HEK293T (cell line): ENCODE measurements at regions not wholly inside any gene's neighbourhood (a gene's known extent, or its start where the extent isn't known, plus 50 kb on each side); places are given as distances from the start of the nearest gene placed in this dataset.

ENCODE experiments used
- CTCF ChIA-PET: fragments of 350-600 bp; formaldehyde crosslinking; extraction: SDS; loops from one replicate; lab custom pipeline; 2021; ENCODE audit warnings: antibody characterized with exemption, inconsistent platforms; lab: Yijun Ruan, JAX
- POLR2A ChIA-PET: fragments of 350-600 bp; formaldehyde crosslinking; extraction: SDS; loops from one replicate; lab custom pipeline; 2020; ENCODE audit warnings: antibody characterized with exemption, inconsistent platforms; lab: Yijun Ruan, JAX
- DNase-seq: peaks from one replicate; pipeline ENCODE4 v3.0.0; 2012; ENCODE audit warnings: mixed read lengths; ENCODE audit errors: extremely low spot score
- ARNT ChIP-seq: fragments of 450-650 bp; IDR thresholded peaks from 2 replicates; pipeline ENCODE4 v1.6.1; 2017; ENCODE audit warnings: mild to moderate bottlenecking
- BHLHE40 ChIP-seq: fragments of 450-650 bp; IDR thresholded peaks from 2 replicates; pipeline ENCODE4 v1.6.1; 2016; ENCODE audit warnings: mild to moderate bottlenecking, moderate library complexity, borderline replicate concordance
- CTBP1 ChIP-seq: fragments of 450-650 bp; IDR thresholded peaks from 2 replicates; pipeline ENCODE4 v1.6.1; 2016; ENCODE audit warnings: borderline replicate concordance
- ELF4 ChIP-seq: fragments of 450-650 bp; IDR thresholded peaks from 2 replicates; pipeline ENCODE4 v1.6.1; 2017; ENCODE audit warnings: antibody characterized with exemption
- FOXA1 ChIP-seq: fragments of 450-650 bp; IDR thresholded peaks from 2 replicates; pipeline ENCODE4 v1.6.1; 2016; ENCODE audit warnings: mild to moderate bottlenecking
- FOXK2 ChIP-seq: fragments of 450-650 bp; IDR thresholded peaks from 2 replicates; pipeline ENCODE4 v1.6.1; 2016; ENCODE audit warnings: mild to moderate bottlenecking
- FOXM1 ChIP-seq: fragments of 450-650 bp; IDR thresholded peaks from 2 replicates; pipeline ENCODE4 v1.6.1; 2017; ENCODE audit warnings: mild to moderate bottlenecking, borderline replicate concordance
- HDGF ChIP-seq: fragments of 450-650 bp; IDR thresholded peaks from 2 replicates; pipeline ENCODE4 v1.6.1; 2017; ENCODE audit warnings: antibody characterized with exemption, borderline replicate concordance
- L3MBTL2 ChIP-seq: fragments of 450-650 bp; conservative IDR thresholded peaks from 2 replicates; pipeline ENCODE4 v1.6.1; 2016; ENCODE audit warnings: mild to moderate bottlenecking
- LEF1 ChIP-seq: fragments of 450-650 bp; IDR thresholded peaks from 2 replicates; pipeline ENCODE4 v1.6.1; 2017; ENCODE audit warnings: mild to moderate bottlenecking, borderline replicate concordance
- NFRKB ChIP-seq: fragments of 450-650 bp; IDR thresholded peaks from 2 replicates; pipeline ENCODE4 v1.6.1; 2016; ENCODE audit warnings: mild to moderate bottlenecking, moderate library complexity
- PKNOX1 ChIP-seq: fragments of 450-650 bp; IDR thresholded peaks from 2 replicates; pipeline ENCODE4 v1.6.1; 2016
- SP1 ChIP-seq: fragments of 450-650 bp; IDR thresholded peaks from 2 replicates; pipeline ENCODE4 v1.6.1; 2017
- SUZ12 ChIP-seq: fragments of 450-650 bp; IDR thresholded peaks from 2 replicates; pipeline ENCODE4 v1.6.1; 2016; ENCODE audit warnings: mild to moderate bottlenecking
- TARDBP ChIP-seq: fragments of 450-650 bp; IDR thresholded peaks from 2 replicates; pipeline ENCODE4 v1.6.1; 2016
- ZNF384 ChIP-seq: fragments of 450-650 bp; IDR thresholded peaks from 2 replicates; pipeline ENCODE4 v1.6.1; 2016

- DNase-seq = no peak
- CTCF ChIA-PET = no interaction called here
- TF ChIP-seq L3MBTL2 (no peak), CTBP1 (no peak), SUZ12 (no peak)
- POLR2A ChIA-PET = no interaction called here
Observed at GRCh38 chr5:16245956-16246355, 66.4 kb upstream of the MARCHF11 start.

GRCh38 chr5:16245249-16245648 is 65.7 kb upstream of the MARCHF11 start:
- POLR2A ChIA-PET = no interaction called here
- TF ChIP-seq BHLHE40 = no peak
- no peak for TF ChIP-seq HDGF
- no peak for DNase-seq
- CTCF ChIA-PET = no interaction called here

GRCh38 chr5:16238018-16238417 is 58.4 kb upstream of the MARCHF11 start:
- ChIA-PET POLR2A (no interaction called here), CTCF (no interaction called here)
- DNase-seq = no peak
- TF ChIP-seq ZNF384 (no peak), TARDBP (no peak), FOXK2 (no peak), LEF1 (no peak), L3MBTL2 (no peak), SP1 (no peak)

GRCh38 chr5:16234598-16234997 is 55.0 kb upstream of the MARCHF11 start:
- ChIA-PET POLR2A (no interaction called here), CTCF (no interaction called here)
- DNase-seq = no peak
- TF ChIP-seq CTBP1 (no peak), ZNF384 (no peak), PKNOX1 (no peak), FOXM1 (no peak), ARNT (no peak), FOXK2 (no peak), ELF4 (no peak), HDGF (no peak), FOXA1 (no peak), L3MBTL2 (no peak), TARDBP (no peak), SP1 (no peak), LEF1 (no peak), BHLHE40 (no peak), NFRKB (no peak), SUZ12 (no peak)

- no peak for DNase-seq
- POLR2A ChIA-PET = no interaction called here
- TF ChIP-seq ARNT = no peak
- no peak for TF ChIP-seq TARDBP
- no peak for TF ChIP-seq HDGF
- no peak for TF ChIP-seq BHLHE40
- no peak for TF ChIP-seq FOXM1
- TF ChIP-seq PKNOX1 = no peak
- TF ChIP-seq FOXK2 = no peak
- no peak for TF ChIP-seq ELF4
- no peak for TF ChIP-seq SUZ12
- no peak for TF ChIP-seq L3MBTL2
- no peak for TF ChIP-seq SP1
- no peak for TF ChIP-seq ZNF384
- TF ChIP-seq FOXA1 = no peak
- no peak for TF ChIP-seq LEF1
- TF ChIP-seq NFRKB = no peak
- TF ChIP-seq CTBP1 = no peak
- CTCF ChIA-PET = no interaction called here
Observed at GRCh38 chr5:16233730-16234129, 54.1 kb upstream of the MARCHF11 start.

- ChIA-PET POLR2A (no interaction called here), CTCF (no interaction called here)
- TF ChIP-seq CTBP1 (no peak), FOXA1 (no peak), SP1 (no peak), LEF1 (no peak), ZNF384 (no peak), L3MBTL2 (no peak), FOXK2 (no peak), NFRKB (no peak)
- DNase-seq = no peak
Observed at GRCh38 chr5:16229357-16229940, 49.9 kb upstream of the MARCHF11 start.
